K562 (cell line): ENCODE measurements at regions not wholly inside any gene's neighbourhood (a gene's known extent, or its start where the extent isn't known, plus 50 kb on each side); places are given as distances from the start of the nearest gene placed in this dataset.
A peak's percentile ranks its signal among the peaks of the same experiment; 100 is the strongest.

Experiments
- ATAC-seq: fragments of 200-7000 bp; cut with Tn5 transposase; 3 replicates; pipeline ENCODE4 v1.9.1; 2020; ENCODE audit warnings: moderate library complexity
- BruUV-seq: library from RNA; stranded (reverse); fragments of 400-500 nt; replicated peaks from 2 replicates; lab custom pipeline; 2021; lab: Mats Ljungman, UMichigan
- CTCF ChIA-PET: fragments of 300-600 bp; formaldehyde crosslinking; extraction: SDS; loops from one replicate; lab custom pipeline; 2021; ENCODE audit warnings: low intra/inter-chr PET ratio; lab: Yijun Ruan, JAX
- POLR2A ChIA-PET: fragments of 300-600, 350-650 bp; sonication (Branson Sonifier 250); formaldehyde crosslinking; extraction: SDS; loops from one replicate; lab custom pipeline; 2021; ENCODE audit warnings: antibody characterized with exemption, inconsistent platforms; lab: Yijun Ruan, JAX
- DNase-seq, 4 experiments: peaks; one replicate each; pipeline versions ENCODE4 v3.0.0 to v3.0.0-alpha.2; 2011 to 2018; ENCODE audit warnings: low spot score in 3 of 4, mixed read lengths in 3 of 4; ENCODE audit errors: extremely low read depth in 1 of 4
- FAIRE-seq: peaks from 2 replicates; lab custom pipeline; 2011; peaks lifted over from hg19 to GRCh38; lab: Jason Lieb, UNC
- H2AFZ ChIP-seq: 2 replicates; pipeline ENCODE4 v1.6.0; 2011; ENCODE audit warnings: low read depth, low read length, control low read depth, inconsistent platforms
- H3K27ac ChIP-seq: fragments of 200-600 bp; 3 replicates; pipeline ENCODE4 v1.8.0; 2011; ENCODE audit warnings: low read depth, mild to moderate bottlenecking, control low read depth, inconsistent platforms, low read length, moderate library complexity, mixed read lengths; ENCODE audit errors: extremely low read depth
- H3K27me3 ChIP-seq, 2 experiments: fragments of 300-600 bp in 1 of 2; 2 replicates in 1 of 2; 3 replicates in 1 of 2; pipeline versions ENCODE4 v1.6.0 to v1.8.0; 2011; ENCODE audit warnings: inconsistent platforms in 2 of 2, low read length in 2 of 2, mild to moderate bottlenecking in 1 of 2, mixed read lengths in 1 of 2, moderate library complexity in 1 of 2; ENCODE audit not compliant: control insufficient read depth in 2 of 2, insufficient read depth in 2 of 2
- H3K36me3 ChIP-seq: fragments of 300-600 bp; 3 replicates; pipeline ENCODE4 v1.8.0; 2011; ENCODE audit warnings: mild to moderate bottlenecking, low read length, inconsistent platforms; ENCODE audit not compliant: control insufficient read depth, insufficient read depth
- H3K4me1 ChIP-seq, 2 experiments: fragments of 200-600 bp in 1 of 2; replicated peaks in 1 of 2; 2 replicates in 1 of 2; 3 replicates in 1 of 2; pipeline versions ENCODE4 v1.5.1 to v1.8.0; 2011; ENCODE audit warnings: inconsistent platforms in 2 of 2, low read length in 2 of 2, mild to moderate bottlenecking in 1 of 2, mixed read lengths in 1 of 2, moderate library complexity in 1 of 2; ENCODE audit not compliant: control insufficient read depth in 2 of 2, insufficient read depth in 2 of 2
- H3K4me2 ChIP-seq: 2 replicates; pipeline ENCODE4 v1.6.1; 2011; ENCODE audit warnings: low read length, control low read depth, inconsistent platforms, mixed read lengths; ENCODE audit not compliant: insufficient read depth
- H3K4me3 ChIP-seq: fragments of 200-600 bp; sonication (generic), shearing (Covaris generic); 2 replicates; pipeline ENCODE4 v1.5.1; 2016; ENCODE audit warnings: control low read depth, inconsistent platforms
- H3K79me2 ChIP-seq: fragments of 200-600 bp; 3 replicates; pipeline ENCODE4 v1.8.0; 2011; ENCODE audit warnings: low read length, inconsistent platforms; ENCODE audit not compliant: control insufficient read depth, insufficient read depth
- H3K9ac ChIP-seq, 2 experiments: 2 replicates each; pipeline versions ENCODE4 v1.6.0 to v1.6.1; 2011; ENCODE audit warnings: low read depth in 2 of 2, low read length in 2 of 2, control low read depth in 1 of 2, inconsistent platforms in 1 of 2, mild to moderate bottlenecking in 1 of 2, mixed read lengths in 1 of 2; ENCODE audit not compliant: insufficient read depth in 1 of 2
- H3K9me1 ChIP-seq: one replicate; pipeline ENCODE4 v1.6.0; 2011; ENCODE audit warnings: inconsistent platforms, mild to moderate bottlenecking, low read length, moderate library complexity; ENCODE audit not compliant: control insufficient read depth, insufficient read depth
- H3K9me3 ChIP-seq: replicated peaks from 2 replicates; pipeline ENCODE4 v1.5.1; 2011; ENCODE audit warnings: low read depth, low read length, inconsistent platforms; ENCODE audit not compliant: control insufficient read depth, insufficient read depth
- H4K20me1 ChIP-seq: replicated peaks from 2 replicates; pipeline ENCODE4 v1.6.1; 2011; ENCODE audit warnings: low read length, inconsistent platforms, mixed read lengths; ENCODE audit not compliant: control insufficient read depth, insufficient read depth
- BDP1 ChIP-seq: IDR thresholded peaks from 3 replicates; pipeline ENCODE4 v1.6.1; 2011; ENCODE audit not compliant: insufficient read length, insufficient read depth
- C11orf30 ChIP-seq: fragments of 450-650 bp; IDR thresholded peaks from 2 replicates; pipeline ENCODE4 v1.6.1; 2016; ENCODE audit warnings: low read depth, mild to moderate bottlenecking
- GATAD2A ChIP-seq: fragments of 450-650 bp; IDR thresholded peaks from 2 replicates; pipeline ENCODE4 v1.6.1; 2017
- ILK ChIP-seq: fragments of 450-650 bp; IDR thresholded peaks from 2 replicates; pipeline ENCODE4 v1.6.1; 2016; ENCODE audit warnings: missing genetic modification characterization, low read depth, mild to moderate bottlenecking, missing compliant biosample characterization, moderate library complexity, borderline replicate concordance
- KLF1 ChIP-seq: fragments of 450-650 bp; IDR thresholded peaks from 2 replicates; pipeline ENCODE4 v1.6.1; 2016; ENCODE audit warnings: missing genetic modification characterization, missing compliant biosample characterization
- MEF2D ChIP-seq: conservative IDR thresholded peaks from 2 replicates; pipeline ENCODE4 v1.6.1; 2016; ENCODE audit warnings: low read depth, missing genetic modification characterization, missing compliant biosample characterization
- MYBL2 ChIP-seq, 2 experiments: fragments of 450-650 bp in 1 of 2; sonication (generic) in 1 of 2; formaldehyde crosslinking in 1 of 2; IDR thresholded peaks; 2 replicates each; pipeline versions ENCODE4 v1.6.1 to v1.8.1; 2017 to 2022; ENCODE audit warnings: borderline replicate concordance in 1 of 2, inconsistent platforms in 1 of 2, low read depth in 1 of 2, mild to moderate bottlenecking in 1 of 2, missing genetic modification reagents in 1 of 2, moderate library complexity in 1 of 2
- NR0B1 ChIP-seq: fragments of 450-650 bp; IDR thresholded peaks from one replicate; pipeline ENCODE4 v1.6.1; 2018; ENCODE audit warnings: mild to moderate bottlenecking, moderate library complexity; ENCODE audit not compliant: partially characterized antibody
- RAD21 ChIP-seq, 2 experiments: fragments of 250-450 bp in 1 of 2; fragments of 450-650 bp in 1 of 2; sonication (Bioruptor Pico) in 1 of 2; formaldehyde crosslinking in 1 of 2; IDR thresholded peaks in 1 of 2; conservative IDR thresholded peaks in 1 of 2; 2 replicates each; pipeline versions ENCODE4 v1.4.0 to v1.8.0; 2020 to 2022; ENCODE audit warnings: mild to moderate bottlenecking in 2 of 2, moderate library complexity in 1 of 2
- SMAD3 ChIP-seq: fragments of 450-650 bp; formaldehyde crosslinking; conservative IDR thresholded peaks from 2 replicates; pipeline ENCODE4 v1.4.0; 2020; ENCODE audit warnings: mild to moderate bottlenecking
- TFAM ChIP-seq: fragments of 250-450 bp; sonication (Bioruptor Pico); conservative IDR thresholded peaks from 2 replicates; pipeline ENCODE4 v1.5.0; 2021; ENCODE audit warnings: mild to moderate bottlenecking, moderate library complexity
- UBTF ChIP-seq, 2 experiments: IDR thresholded peaks; 2 replicates each; pipeline ENCODE4 v1.6.1; 2012; ENCODE audit warnings: improper control_type of control experiment in 2 of 2, low read depth in 2 of 2, low read length in 2 of 2, borderline replicate concordance in 1 of 2
- ZBTB2 ChIP-seq: fragments of 450-650 bp; IDR thresholded peaks from 2 replicates; pipeline ENCODE4 v1.6.1; 2016; ENCODE audit warnings: antibody characterized with exemption
- ZNF384 ChIP-seq: IDR thresholded peaks from 2 replicates; pipeline ENCODE4 v1.6.1; 2012; ENCODE audit warnings: low read depth, low read length, improper control_type of control experiment
- ZNF395 ChIP-seq: fragments of 200-800 bp; sonication (Bioruptor generic); IDR thresholded peaks from 2 replicates; pipeline ENCODE4 v1.6.1; 2017; ENCODE audit warnings: missing genetic modification characterization, missing compliant biosample characterization
- WGBS: fragments of 100-300 bp; shearing (Covaris generic); methylation state at CpG from one replicate; pipeline ENCODE4 v1.1.6; 2016; ENCODE audit warnings: low coverage, mixed read lengths; ENCODE audit not compliant: insufficient coverage; ENCODE audit errors: missing lambda C conversion rate; 5-methylcytosine and 5-hydroxymethylcytosine counted together
- in situ Hi-C: fragments of 300-500 bp; cut with MboI; formaldehyde crosslinking; loops from 4 replicates; pipeline ENCODE4 v1.15.0; 2018; ENCODE audit warnings: inconsistent platforms, mixed read lengths
- intact Hi-C: fragments of 100-400 bp; cut with micrococcal nuclease; formaldehyde crosslinking; loops from 2 replicates; pipeline ENCODE4 v1.14.2; 2022

- TF ChIP-seq NR0B1: no peak
- TF ChIP-seq RAD21 (CRISPR knock-in tag; conservative IDR thresholded peaks at IDR 0.05 in 1 of 2, IDR thresholded peaks at IDR 0.05 in 1 of 2): no peak
- TF ChIP-seq MYBL2 (IDR thresholded peaks at IDR 0.05; ENCODE audit: low read depth): no peak
- no peak for TF ChIP-seq MYBL2 (CRISPR knock-in tag; IDR thresholded peaks at IDR 0.05; ENCODE audit: borderline replicate concordance)
- no peak for TF ChIP-seq ZNF395 (CRISPR knock-in tag)
These were observed 136.1 kb upstream of the TOPAZ1 start (continued) for GRCh38 chr3:44105571-44105970.

- H3K27me3 ChIP-seq: peaks cover 17 to 47% of the 10 kb centered on the region in 2 experiments
- no TSS peak for BruUV-seq
- H3K9me3 ChIP-seq: no peaks in the 10 kb centered on the region
- H3K27ac ChIP-seq: no peak overlapping the region
- H3K79me2 ChIP-seq: no peaks in the 10 kb centered on the region
- H2AFZ ChIP-seq: no peak overlapping the region
- CTCF ChIA-PET: interaction anchor here (0.6 kb wide), 1 partner anchor 1286 kb away, joined by 4 read pairs; no protein-coding TSS in a partner anchor
- H3K4me1 ChIP-seq: no peaks in the 10 kb centered on the region
- H3K9me1 ChIP-seq: no peaks in the 10 kb centered on the region
- 0% methylated on average over 6 of the region's 6 CpGs for WGBS
- POLR2A ChIA-PET: no interaction called here
- H3K9ac ChIP-seq: no peak overlapping the region
- no peak for DNase-seq
- no peak overlapping the region for H3K4me2 ChIP-seq
- intact Hi-C loops: no loop called here
- no peak for ATAC-seq
- FAIRE-seq: peak; percentile 19
- H3K4me3 ChIP-seq: no peak overlapping the region
- H3K36me3 ChIP-seq: no peaks in the 10 kb centered on the region
- H4K20me1 ChIP-seq: no peaks in the 10 kb centered on the region; the same call in none of the 2 replicates
- in situ Hi-C loops: no loop called here
- TF ChIP-seq ZBTB2 (no peak), ILK (tag) (no peak), UBTF (IDR thresholded peaks at IDR 0.05; ENCODE audit: borderline replicate concordance in 1 of 2, low read depth in 2 of 2, low read length in 2 of 2) (no peak), ZNF384 (no peak), SMAD3 (no peak), GATAD2A (no peak), MEF2D (tag) (no peak), KLF1 (tag) (no peak), C11orf30 (no peak), TFAM (CRISPR knock-in tag) (no peak), BDP1 (no peak)
These were observed 134.9 kb upstream of the TOPAZ1 start for GRCh38 chr3:44106756-44107155.
